LNCaP clone FGC (cell line): ENCODE measurements at regions not wholly inside any gene's neighbourhood (a gene's known extent, or its start where the extent isn't known, plus 50 kb on each side); places are given as distances from the start of the nearest gene placed in this dataset.
"Not testable (repeated sequence)": the region's sequence is repeated elsewhere in the genome, so short reads cannot be mapped to it uniquely, and the experiment has no call there.

Experiments used
- DNase-seq: peaks from one replicate; pipeline ENCODE4 v3.0.0-alpha.2; 2011; ENCODE audit warnings: low read depth
- H3K4me3 ChIP-seq: 2 replicates; pipeline ENCODE4 v1.5.1; 2011; ENCODE audit warnings: mild to moderate bottlenecking, low read depth, low read length, control low read depth
- TF ChIP-seq, protein P1 (sequence below): IDR thresholded peaks from 2 replicates; pipeline ENCODE4 v1.5.1; 2012; ENCODE audit warnings: mild to moderate bottlenecking; ENCODE audit not compliant: control insufficient read depth, insufficient read depth; ENCODE audit errors: extremely low read depth

DNA sequence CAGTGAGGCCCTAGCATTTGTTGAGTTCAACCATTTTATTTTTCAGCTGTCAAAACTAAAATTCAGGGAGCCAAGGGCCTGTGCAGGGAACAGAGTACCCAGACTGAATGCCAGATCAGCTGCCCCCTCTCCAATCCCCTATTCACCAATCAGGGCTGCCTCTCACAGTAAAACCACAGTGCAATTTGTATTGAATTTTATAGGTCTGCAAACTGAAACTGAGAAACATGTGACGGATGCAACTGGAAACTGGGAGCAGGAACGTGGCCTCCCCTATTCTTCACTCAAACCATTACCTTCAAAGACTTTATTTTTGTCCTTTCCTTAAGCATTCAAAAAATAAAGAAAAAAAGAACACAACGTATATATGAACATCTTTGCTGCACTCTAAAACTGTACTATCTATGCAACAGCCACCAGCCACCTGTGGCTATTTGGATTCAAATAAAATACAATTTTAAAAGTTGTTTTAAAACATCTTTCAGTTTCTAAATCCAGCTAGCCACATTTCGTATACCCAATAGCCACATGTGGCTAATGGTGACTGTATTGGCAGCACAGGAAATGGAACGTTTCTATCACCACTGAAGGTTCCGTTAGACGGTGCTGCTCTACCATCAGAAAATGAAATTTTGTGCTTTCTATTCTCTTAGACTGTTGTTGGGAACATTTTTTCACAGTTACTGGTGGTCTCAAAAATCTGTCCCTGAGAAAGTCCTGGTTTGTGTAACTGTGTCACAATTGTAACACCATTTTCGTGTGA, 371.3 kb upstream of the FAR2 start:
- DNase-seq, result no peak
- no peak overlapping the region for H3K4me3 ChIP-seq
- TF ChIP-seq, protein P1, sequence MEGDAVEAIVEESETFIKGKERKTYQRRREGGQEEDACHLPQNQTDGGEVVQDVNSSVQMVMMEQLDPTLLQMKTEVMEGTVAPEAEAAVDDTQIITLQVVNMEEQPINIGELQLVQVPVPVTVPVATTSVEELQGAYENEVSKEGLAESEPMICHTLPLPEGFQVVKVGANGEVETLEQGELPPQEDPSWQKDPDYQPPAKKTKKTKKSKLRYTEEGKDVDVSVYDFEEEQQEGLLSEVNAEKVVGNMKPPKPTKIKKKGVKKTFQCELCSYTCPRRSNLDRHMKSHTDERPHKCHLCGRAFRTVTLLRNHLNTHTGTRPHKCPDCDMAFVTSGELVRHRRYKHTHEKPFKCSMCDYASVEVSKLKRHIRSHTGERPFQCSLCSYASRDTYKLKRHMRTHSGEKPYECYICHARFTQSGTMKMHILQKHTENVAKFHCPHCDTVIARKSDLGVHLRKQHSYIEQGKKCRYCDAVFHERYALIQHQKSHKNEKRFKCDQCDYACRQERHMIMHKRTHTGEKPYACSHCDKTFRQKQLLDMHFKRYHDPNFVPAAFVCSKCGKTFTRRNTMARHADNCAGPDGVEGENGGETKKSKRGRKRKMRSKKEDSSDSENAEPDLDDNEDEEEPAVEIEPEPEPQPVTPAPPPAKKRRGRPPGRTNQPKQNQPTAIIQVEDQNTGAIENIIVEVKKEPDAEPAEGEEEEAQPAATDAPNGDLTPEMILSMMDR, result no peak

GRCh38 chr12:28780096-28780495, 369.0 kb upstream of the FAR2 start:
- H3K4me3 ChIP-seq, result no peak overlapping the region
- DNase-seq, result no peak
- TF ChIP-seq, protein P1, result no peak

- TF ChIP-seq, protein P1, result no peak
- no peak for DNase-seq
These were observed 368.1 kb upstream of the FAR2 start for GRCh38 chr12:28780960-28781359.

DNA sequence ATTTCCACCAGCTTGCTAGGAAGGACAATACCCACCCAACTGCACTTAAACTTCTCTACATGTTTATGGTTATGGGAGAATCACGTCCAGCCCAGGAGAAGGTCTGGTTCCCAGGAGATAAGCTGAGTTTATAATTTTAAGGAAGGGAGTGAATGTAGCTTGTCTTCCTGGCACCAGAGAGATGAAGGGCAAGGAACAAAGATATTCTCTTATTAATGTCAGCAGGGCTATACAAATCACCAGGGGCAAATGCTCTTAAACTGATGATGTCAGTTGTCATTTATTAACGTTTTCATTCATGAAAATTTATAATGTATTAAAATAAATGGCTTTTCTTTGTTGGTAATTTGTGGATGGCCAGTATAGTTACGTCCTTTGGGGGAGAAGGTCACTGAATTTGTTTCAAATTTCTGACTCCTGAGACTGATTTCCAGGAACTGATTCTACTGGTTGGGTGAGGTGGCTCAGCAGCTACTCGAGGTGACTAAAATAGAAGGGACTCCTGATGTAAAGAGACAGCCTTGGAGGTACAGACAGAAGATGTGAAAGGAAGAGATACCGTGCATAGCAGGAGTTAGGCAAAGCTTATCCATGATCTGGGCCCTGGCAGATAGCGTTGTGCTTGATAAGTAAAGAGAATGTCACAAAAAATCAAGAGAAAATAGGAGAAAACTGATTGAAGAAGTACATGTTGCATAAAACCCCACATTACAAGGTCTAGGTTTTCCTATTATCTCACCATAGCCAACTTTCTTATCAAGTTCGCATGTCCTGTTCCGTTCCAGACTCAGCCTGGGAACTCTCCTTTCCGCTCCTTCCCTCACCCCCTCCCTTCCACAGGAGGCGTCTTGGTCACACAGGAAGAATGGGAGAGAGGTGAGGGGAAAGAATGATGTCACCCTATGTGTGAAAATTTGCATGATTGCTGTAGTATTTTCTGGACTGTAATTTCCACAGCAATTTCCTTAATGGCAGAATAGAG, 367.1 kb upstream of the FAR2 start:
- DNase-seq, result no peak

More at GRCh38 chr12:28780960-28781359, 368.1 kb upstream of the FAR2 start:
- no peak overlapping the region for H3K4me3 ChIP-seq

DNA sequence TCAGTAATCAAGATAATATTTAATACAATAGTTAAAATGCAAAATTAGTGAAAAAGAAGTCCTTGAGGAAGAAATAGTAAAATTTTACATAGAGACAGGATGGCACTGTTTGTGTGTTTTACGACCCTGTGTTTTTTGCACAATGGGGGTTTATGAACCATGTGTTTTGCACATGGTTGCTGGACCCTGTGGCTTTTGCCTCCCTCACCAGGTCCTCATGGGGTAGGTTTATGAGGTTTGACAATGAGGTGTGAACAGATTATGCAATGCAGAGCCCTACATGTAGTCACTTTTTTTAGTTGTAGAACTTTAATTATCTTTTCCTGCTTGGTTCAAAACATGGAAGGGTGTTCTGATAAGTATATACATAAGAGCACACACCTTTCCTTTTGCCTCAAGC, 366.3 kb upstream of the FAR2 start:
- TF ChIP-seq, protein P1, result no peak
- no peak overlapping the region for H3K4me3 ChIP-seq
- no peak for DNase-seq

More for the DNA sequence above, 367.1 kb upstream of the FAR2 start:
- TF ChIP-seq, protein P1, result no peak
- no peak overlapping the region for H3K4me3 ChIP-seq

- TF ChIP-seq, protein P1, result no peak
- no peak overlapping the region for H3K4me3 ChIP-seq
- DNase-seq, result no peak
These were observed 361.9 kb upstream of the FAR2 start for GRCh38 chr12:28787151-28787550.

DNA sequence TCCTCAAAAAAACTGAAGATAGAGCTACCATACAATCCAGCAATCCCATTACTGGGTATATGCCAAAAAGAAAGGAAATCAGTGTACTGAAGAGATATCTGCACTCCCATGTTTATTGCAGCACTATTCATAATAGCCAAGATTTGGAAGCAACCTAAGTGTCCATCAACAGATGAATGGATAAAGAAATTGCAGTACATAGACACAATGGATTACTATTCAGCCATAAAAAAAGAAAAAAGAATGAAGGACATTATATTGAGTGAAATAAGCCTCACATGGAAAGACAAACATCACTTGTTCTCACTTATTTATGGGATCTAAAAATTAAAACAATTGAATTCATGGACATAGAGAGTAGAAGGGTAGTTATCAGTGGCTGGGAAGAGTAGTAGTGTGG, 360.8 kb upstream of the FAR2 start:
- DNase-seq, H3K4me3 ChIP-seq: not testable (repeated sequence)
